Neural progenitor cell (in vitro differentiated cells): ENCODE measurements at regions not wholly inside any gene's neighbourhood (a gene's known extent, or its start where the extent isn't known, plus 50 kb on each side); places are given as distances from the start of the nearest gene placed in this dataset.

ENCODE experiments used
- DNase-seq: peaks from one replicate; pipeline ENCODE4 v3.0.0-alpha.2; 2016; ENCODE audit warnings: low spot score
- H2AFZ ChIP-seq: fragments of 200-600 bp; sonication (generic); replicated peaks from 2 replicates; pipeline ENCODE4 v1.6.1; 2016; ENCODE audit warnings: antibody characterized with exemption
- H3F3A ChIP-seq: fragments of 200-600 bp; sonication (generic); 2 replicates; pipeline ENCODE4 v1.6.1; 2016; ENCODE audit warnings: antibody characterized with exemption, low read depth
- H3K27ac ChIP-seq: fragments of 200-600 bp; sonication (generic); 2 replicates; pipeline ENCODE4 v1.5.1; 2016; ENCODE audit warnings: mild to moderate bottlenecking
- H3K27me3 ChIP-seq: fragments of 200-600 bp; sonication (generic); 2 replicates; pipeline ENCODE4 v1.6.1; 2016; ENCODE audit warnings: mild to moderate bottlenecking, moderate library complexity
- H3K36me3 ChIP-seq: fragments of 200-600 bp; sonication (generic); 2 replicates; pipeline ENCODE4 v1.5.1; 2016
- H3K4me1 ChIP-seq: fragments of 200-600 bp; sonication (generic); 2 replicates; pipeline ENCODE4 v1.6.1; 2016; ENCODE audit warnings: mixed run types
- H3K4me2 ChIP-seq: fragments of 200-600 bp; sonication (generic); 2 replicates; pipeline ENCODE4 v1.6.1; 2016
- H3K4me3 ChIP-seq: fragments of 200-600 bp; sonication (generic); 2 replicates; pipeline ENCODE4 v1.5.1; 2016
- H3K79me2 ChIP-seq: fragments of 200-600 bp; sonication (generic); 2 replicates; pipeline ENCODE4 v1.6.1; 2016; ENCODE audit warnings: low read depth
- H3K9ac ChIP-seq: fragments of 200-600 bp; sonication (generic); 2 replicates; pipeline ENCODE4 v1.6.1; 2016
- H3K9me3 ChIP-seq: fragments of 200-600 bp; sonication (generic); 2 replicates; pipeline ENCODE4 v1.5.1; 2016; ENCODE audit warnings: low read depth
- H4K20me1 ChIP-seq: fragments of 200-600 bp; sonication (generic); 2 replicates; pipeline ENCODE4 v1.6.1; 2016; ENCODE audit warnings: low read depth
- H3K27ac Mint-ChIP-seq: 3 replicates; pipeline ENCODE4 v1.8.0; 2021; ENCODE audit warnings: mixed read lengths
- H3K27me3 Mint-ChIP-seq: 2 replicates; pipeline ENCODE4 v1.8.0; 2022; ENCODE audit warnings: low read depth, mild to moderate bottlenecking, inconsistent platforms, moderate library complexity, mixed read lengths; ENCODE audit not compliant: insufficient read depth
- H3K36me3 Mint-ChIP-seq: 3 replicates; pipeline ENCODE4 v1.8.0; 2021; ENCODE audit warnings: mixed read lengths
- H3K4me1 Mint-ChIP-seq: 3 replicates; pipeline ENCODE4 v1.8.0; 2021; ENCODE audit warnings: mixed read lengths
- H3K4me3 Mint-ChIP-seq: 3 replicates; pipeline ENCODE4 v1.8.0; 2021; ENCODE audit warnings: mild to moderate bottlenecking, moderate library complexity, mixed read lengths
- H3K9me3 Mint-ChIP-seq: 3 replicates; pipeline ENCODE4 v1.8.0; 2020; ENCODE audit warnings: mixed read lengths
- CTCF ChIP-seq: fragments of 200-600 bp; sonication (generic); IDR thresholded peaks from 2 replicates; pipeline ENCODE4 v1.5.1; 2017; ENCODE audit warnings: antibody characterized with exemption, mild to moderate bottlenecking
- EZH2 ChIP-seq: fragments of 200-600 bp; sonication (generic); IDR thresholded peaks from 2 replicates; pipeline ENCODE4 v1.6.1; 2017; ENCODE audit warnings: antibody characterized with exemption, mild to moderate bottlenecking, moderate library complexity
- EZH2phosphoT487 ChIP-seq: fragments of 200-600 bp; sonication (generic); IDR thresholded peaks from 2 replicates; pipeline ENCODE4 v1.6.1; 2017; ENCODE audit warnings: antibody characterized with exemption

GRCh38 chr14:28896337-28896736 lies 129.8 kb downstream of the FOXG1 start:
- H3K27me3 ChIP-seq = no peaks in the 10 kb centered on the region
- Mint-ChIP-seq H3K27me3 (no peaks in the 10 kb centered on the region), H3K4me3 (no peak overlapping the region), H3K4me1 (no peaks in the 10 kb centered on the region), H3K36me3 (no peaks in the 10 kb centered on the region), H3K27ac (no peak overlapping the region), H3K9me3 (no peaks in the 10 kb centered on the region)
- no peaks in the 10 kb centered on the region for H3K9me3 ChIP-seq
- TF ChIP-seq EZH2 (no peak), EZH2phosphoT487 (no peak), CTCF (no peak)
- H3K9ac ChIP-seq = no peak overlapping the region
- H3K36me3 ChIP-seq = no peaks in the 10 kb centered on the region
- H3F3A ChIP-seq = no peaks in the 10 kb centered on the region
- no peak for DNase-seq
- H2AFZ ChIP-seq = no peak overlapping the region
- no peaks in the 10 kb centered on the region for H3K79me2 ChIP-seq
- no peaks in the 10 kb centered on the region for H4K20me1 ChIP-seq
- no peak overlapping the region for H3K27ac ChIP-seq
- no peaks in the 10 kb centered on the region for H3K4me1 ChIP-seq
- H3K4me3 ChIP-seq = no peak overlapping the region
- H3K4me2 ChIP-seq = no peak overlapping the region

- no peaks in the 10 kb centered on the region for H4K20me1 ChIP-seq
- H3K4me1 ChIP-seq = no peaks in the 10 kb centered on the region
- H3K79me2 ChIP-seq = no peaks in the 10 kb centered on the region
- H3K27ac ChIP-seq = no peak overlapping the region
- no peak overlapping the region for H3K4me2 ChIP-seq
- no peak overlapping the region for H2AFZ ChIP-seq
- no peaks in the 10 kb centered on the region for H3F3A ChIP-seq
- H3K27me3 Mint-ChIP-seq = no peaks in the 10 kb centered on the region
- TF ChIP-seq EZH2 = no peak
- no peak for TF ChIP-seq EZH2phosphoT487
- no peak for TF ChIP-seq CTCF
- no peaks in the 10 kb centered on the region for H3K4me1 Mint-ChIP-seq
- no peak overlapping the region for H3K4me3 ChIP-seq
- DNase-seq = no peak
- H3K36me3 Mint-ChIP-seq = no peaks in the 10 kb centered on the region
- no peak overlapping the region for H3K4me3 Mint-ChIP-seq
- no peaks in the 10 kb centered on the region for H3K27me3 ChIP-seq
- H3K27ac Mint-ChIP-seq = no peak overlapping the region
- H3K9ac ChIP-seq = no peak overlapping the region
- H3K36me3 ChIP-seq = no peaks in the 10 kb centered on the region
- no peaks in the 10 kb centered on the region for H3K9me3 Mint-ChIP-seq
- no peaks in the 10 kb centered on the region for H3K9me3 ChIP-seq
Measured at GRCh38 chr14:28901631-28902030, 135.0 kb downstream of the FOXG1 start.

GRCh38 chr14:28902930-28903329 lies 136.3 kb downstream of the FOXG1 start:
- H3K4me2 ChIP-seq = no peak overlapping the region
- no peaks in the 10 kb centered on the region for H3K9me3 ChIP-seq
- Mint-ChIP-seq H3K27me3 (no peaks in the 10 kb centered on the region), H3K4me1 (no peaks in the 10 kb centered on the region), H3K36me3 (peaks cover 2% of the 10 kb centered on the region), H3K4me3 (no peak overlapping the region), H3K9me3 (peaks cover 6% of the 10 kb centered on the region), H3K27ac (no peak overlapping the region)
- H3K79me2 ChIP-seq = no peaks in the 10 kb centered on the region
- no peak for DNase-seq
- H3F3A ChIP-seq = no peaks in the 10 kb centered on the region
- no peak overlapping the region for H2AFZ ChIP-seq
- H3K27ac ChIP-seq = no peak overlapping the region
- TF ChIP-seq CTCF (no peak), EZH2phosphoT487 (no peak), EZH2 (no peak)
- H3K4me3 ChIP-seq = no peak overlapping the region
- no peaks in the 10 kb centered on the region for H3K36me3 ChIP-seq
- H3K27me3 ChIP-seq = no peaks in the 10 kb centered on the region
- no peaks in the 10 kb centered on the region for H4K20me1 ChIP-seq
- no peaks in the 10 kb centered on the region for H3K4me1 ChIP-seq
- no peak overlapping the region for H3K9ac ChIP-seq

GRCh38 chr14:28911521-28911920 lies 144.9 kb downstream of the FOXG1 start:
- no peak overlapping the region for H3K27ac Mint-ChIP-seq
- no peaks in the 10 kb centered on the region for H3K4me1 Mint-ChIP-seq
- no peak overlapping the region for H3K4me3 ChIP-seq
- no peak for DNase-seq
- no peaks in the 10 kb centered on the region for H3K79me2 ChIP-seq
- no peaks in the 10 kb centered on the region for H3K27me3 Mint-ChIP-seq
- H3K27ac ChIP-seq = no peak overlapping the region
- H3F3A ChIP-seq = no peaks in the 10 kb centered on the region
- no peaks in the 10 kb centered on the region for H4K20me1 ChIP-seq
- no peak overlapping the region for H3K9ac ChIP-seq
- H3K9me3 Mint-ChIP-seq = peaks cover 8% of the 10 kb centered on the region
- H2AFZ ChIP-seq = no peak overlapping the region
- H3K36me3 ChIP-seq = no peaks in the 10 kb centered on the region
- H3K4me2 ChIP-seq = no peak overlapping the region
- no peaks in the 10 kb centered on the region for H3K4me1 ChIP-seq
- peaks cover 2% of the 10 kb centered on the region for H3K36me3 Mint-ChIP-seq
- no peaks in the 10 kb centered on the region for H3K9me3 ChIP-seq
- TF ChIP-seq CTCF = no peak
- H3K27me3 ChIP-seq = no peaks in the 10 kb centered on the region
- H3K4me3 Mint-ChIP-seq = no peak overlapping the region
